Neural cell (in vitro differentiated cells): ENCODE measurements at regions not wholly inside any gene's neighbourhood (a gene's known extent, or its start where the extent isn't known, plus 50 kb on each side); places are given as distances from the start of the nearest gene placed in this dataset.

ENCODE experiments used
- MXI1 ChIP-seq: fragments of 450-650 bp; conservative IDR thresholded peaks from 2 replicates; pipeline ENCODE4 v1.6.1; 2014; ENCODE audit warnings: antibody characterized with exemption, mild to moderate bottlenecking; ENCODE audit not compliant: poor library complexity, severe bottlenecking
- TAF1 ChIP-seq: IDR thresholded peaks from 2 replicates; pipeline ENCODE4 v1.6.1; 2012; ENCODE audit warnings: low read depth
- TF ChIP-seq, protein P1 (sequence below): fragments of 450-650 bp; IDR thresholded peaks from 2 replicates; pipeline ENCODE4 v1.5.1; 2014; ENCODE audit warnings: antibody characterized with exemption, mild to moderate bottlenecking, moderate library complexity; ENCODE audit not compliant: poor library complexity, severe bottlenecking

DNA sequence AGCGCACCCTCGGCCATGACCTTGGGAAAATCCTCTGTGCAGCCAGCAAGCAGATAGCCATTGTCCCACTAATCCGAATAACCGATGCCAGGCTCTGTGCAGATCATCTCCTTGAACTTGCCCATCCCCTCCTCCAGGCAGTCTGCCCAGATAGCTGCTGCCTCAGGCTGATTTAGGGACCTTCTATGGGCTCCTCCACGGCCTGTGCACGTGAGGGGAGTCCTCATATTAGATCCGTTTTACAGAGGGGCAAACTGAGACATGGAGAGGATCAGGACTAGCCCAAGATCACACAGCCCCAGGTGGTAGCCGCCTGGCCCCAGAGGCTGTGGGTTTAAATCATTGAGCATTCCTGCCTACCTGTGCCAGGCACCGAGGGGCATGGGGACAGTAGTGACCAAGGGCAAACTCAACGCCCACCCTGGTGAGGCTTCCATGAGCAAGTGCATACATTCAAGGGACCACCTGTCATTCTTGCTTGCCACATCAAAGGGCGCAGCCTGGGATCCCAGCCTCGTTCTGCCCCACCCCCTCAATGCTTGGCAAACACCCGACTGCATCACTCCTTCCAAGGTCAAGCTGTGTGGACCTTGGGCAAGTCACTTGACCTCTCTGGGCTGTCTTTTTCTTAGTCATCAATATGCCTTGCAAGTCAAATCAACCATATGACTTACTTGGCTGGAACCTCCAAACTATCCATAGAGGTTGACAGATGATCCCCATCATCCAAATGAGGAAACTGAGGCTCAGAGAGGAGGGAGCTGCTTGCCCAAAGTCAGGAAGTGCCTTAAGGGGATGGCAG is 131.6 kb downstream of the MN1 start:
- TF ChIP-seq TAF1 (no peak), MXI1 (no peak)
- TF ChIP-seq, protein P1, sequence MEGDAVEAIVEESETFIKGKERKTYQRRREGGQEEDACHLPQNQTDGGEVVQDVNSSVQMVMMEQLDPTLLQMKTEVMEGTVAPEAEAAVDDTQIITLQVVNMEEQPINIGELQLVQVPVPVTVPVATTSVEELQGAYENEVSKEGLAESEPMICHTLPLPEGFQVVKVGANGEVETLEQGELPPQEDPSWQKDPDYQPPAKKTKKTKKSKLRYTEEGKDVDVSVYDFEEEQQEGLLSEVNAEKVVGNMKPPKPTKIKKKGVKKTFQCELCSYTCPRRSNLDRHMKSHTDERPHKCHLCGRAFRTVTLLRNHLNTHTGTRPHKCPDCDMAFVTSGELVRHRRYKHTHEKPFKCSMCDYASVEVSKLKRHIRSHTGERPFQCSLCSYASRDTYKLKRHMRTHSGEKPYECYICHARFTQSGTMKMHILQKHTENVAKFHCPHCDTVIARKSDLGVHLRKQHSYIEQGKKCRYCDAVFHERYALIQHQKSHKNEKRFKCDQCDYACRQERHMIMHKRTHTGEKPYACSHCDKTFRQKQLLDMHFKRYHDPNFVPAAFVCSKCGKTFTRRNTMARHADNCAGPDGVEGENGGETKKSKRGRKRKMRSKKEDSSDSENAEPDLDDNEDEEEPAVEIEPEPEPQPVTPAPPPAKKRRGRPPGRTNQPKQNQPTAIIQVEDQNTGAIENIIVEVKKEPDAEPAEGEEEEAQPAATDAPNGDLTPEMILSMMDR, result no peak
